GM12891 (cell line): ENCODE measurements at regions not wholly inside any gene's neighbourhood (a gene's known extent, or its start where the extent isn't known, plus 50 kb on each side); places are given as distances from the start of the nearest gene placed in this dataset.

Experiments
- POLR2A ChIP-seq: IDR thresholded peaks from 2 replicates; pipeline ENCODE4 v1.6.1; 2011; ENCODE audit warnings: low read depth, low read length, control low read depth
- POLR2AphosphoS5 ChIP-seq: IDR thresholded peaks from 2 replicates; pipeline ENCODE4 v1.6.1; 2011; ENCODE audit warnings: low read depth, low read length, control low read depth

GRCh38 chr2:144133936-144134665, 385.8 kb downstream of the ZEB2 start:
- TF ChIP-seq POLR2AphosphoS5 (no peak), POLR2A (no peak)
